T-helper 17 cell (primary cell): ENCODE measurements at regions not wholly inside any gene's neighbourhood (a gene's known extent, or its start where the extent isn't known, plus 50 kb on each side); places are given as distances from the start of the nearest gene placed in this dataset.

Experiments
- ATAC-seq: fragments of 150-1000 bp; cut with Tn5 transposase; 2 replicates; pipeline ENCODE4 v1.10.0; 2021; ENCODE audit warnings: mild to moderate bottlenecking, moderate library complexity
- DNase-seq, 3 donors: peaks; one replicate each; pipeline versions ENCODE4 v3.0.0 to v3.0.0-alpha.2; 2020 to 2021
- H3K9me3 ChIP-seq: one replicate; pipeline ENCODE4 v1.7.0; 2013; ENCODE audit warnings: low read length, mild to moderate bottlenecking; ENCODE audit not compliant: control insufficient read depth, poor library complexity, severe bottlenecking
- H3K27ac Mint-ChIP-seq: one replicate; pipeline ENCODE4 v1.8.0; 2022; ENCODE audit warnings: mild to moderate bottlenecking, moderate library complexity, mixed read lengths
- H3K27me3 Mint-ChIP-seq: one replicate; pipeline ENCODE4 v1.8.0; 2022; ENCODE audit warnings: mixed read lengths
- H3K36me3 Mint-ChIP-seq: one replicate; pipeline ENCODE4 v1.8.0; 2022; ENCODE audit warnings: low read depth, mixed read lengths
- H3K4me1 Mint-ChIP-seq: one replicate; pipeline ENCODE4 v1.8.0; 2022; ENCODE audit warnings: mild to moderate bottlenecking, mixed read lengths
- H3K4me3 Mint-ChIP-seq: one replicate; pipeline ENCODE4 v1.8.0; 2022; ENCODE audit warnings: mild to moderate bottlenecking, moderate library complexity, mixed read lengths

GRCh38 chr1:218874313-218874712 is 299.4 kb upstream of the LYPLAL1 start:
- DNase-seq, result no peak
- no peak overlapping the region for H3K27ac Mint-ChIP-seq
- no peaks in the 10 kb centered on the region for H3K4me1 Mint-ChIP-seq
- no peaks in the 10 kb centered on the region for H3K9me3 ChIP-seq
- no peaks in the 10 kb centered on the region for H3K36me3 Mint-ChIP-seq
- H3K27me3 Mint-ChIP-seq, result no peaks in the 10 kb centered on the region
- H3K4me3 Mint-ChIP-seq, result no peak overlapping the region
- no peak for ATAC-seq

- DNase-seq (no peak), ATAC-seq (no peak)
- Mint-ChIP-seq H3K4me3 (no peak overlapping the region), H3K4me1 (no peaks in the 10 kb centered on the region), H3K27me3 (no peaks in the 10 kb centered on the region), H3K36me3 (no peaks in the 10 kb centered on the region), H3K27ac (no peak overlapping the region)
- no peaks in the 10 kb centered on the region for H3K9me3 ChIP-seq
These were observed 298.8 kb upstream of the LYPLAL1 start for GRCh38 chr1:218874801-218875400.

GRCh38 chr1:218878369-218878768 is 295.3 kb upstream of the LYPLAL1 start:
- no peaks in the 10 kb centered on the region for H3K36me3 Mint-ChIP-seq
- ATAC-seq, result no peak
- H3K4me3 Mint-ChIP-seq, result no peak overlapping the region
- H3K27me3 Mint-ChIP-seq, result no peaks in the 10 kb centered on the region
- no peaks in the 10 kb centered on the region for H3K4me1 Mint-ChIP-seq
- H3K9me3 ChIP-seq, result no peaks in the 10 kb centered on the region
- no peak overlapping the region for H3K27ac Mint-ChIP-seq
- DNase-seq, result no peak

- DNase-seq, result no peak
- Mint-ChIP-seq H3K27ac (no peak overlapping the region), H3K27me3 (no peaks in the 10 kb centered on the region), H3K4me1 (no peaks in the 10 kb centered on the region), H3K36me3 (no peaks in the 10 kb centered on the region), H3K4me3 (no peak overlapping the region)
- H3K9me3 ChIP-seq, result no peaks in the 10 kb centered on the region
- ATAC-seq, result no peak
These were observed 293.1 kb upstream of the LYPLAL1 start for GRCh38 chr1:218880484-218881060.

GRCh38 chr1:218882454-218882853 is 291.2 kb upstream of the LYPLAL1 start:
- no peaks in the 10 kb centered on the region for H3K9me3 ChIP-seq
- no peaks in the 10 kb centered on the region for H3K36me3 Mint-ChIP-seq
- no peaks in the 10 kb centered on the region for H3K4me1 Mint-ChIP-seq
- ATAC-seq (no peak), DNase-seq (no peak)
- H3K27me3 Mint-ChIP-seq, result no peaks in the 10 kb centered on the region
- no peak overlapping the region for H3K27ac Mint-ChIP-seq
- H3K4me3 Mint-ChIP-seq, result no peak overlapping the region

GRCh38 chr1:218886101-218886871 is 287.4 kb upstream of the LYPLAL1 start:
- ATAC-seq (no peak), DNase-seq (no peak)
- Mint-ChIP-seq H3K4me3 (no peak overlapping the region), H3K36me3 (no peaks in the 10 kb centered on the region), H3K4me1 (no peaks in the 10 kb centered on the region), H3K27me3 (no peaks in the 10 kb centered on the region), H3K27ac (no peak overlapping the region)
- H3K9me3 ChIP-seq, result no peaks in the 10 kb centered on the region

- ATAC-seq, result no peak
- Mint-ChIP-seq H3K27ac (no peak overlapping the region), H3K4me1 (no peaks in the 10 kb centered on the region), H3K4me3 (no peak overlapping the region), H3K36me3 (no peaks in the 10 kb centered on the region), H3K27me3 (no peaks in the 10 kb centered on the region)
- DNase-seq, result no peak
- H3K9me3 ChIP-seq, result no peaks in the 10 kb centered on the region
These were observed 286.3 kb upstream of the LYPLAL1 start for GRCh38 chr1:218887141-218887925.

GRCh38 chr1:218890451-218890850 is 283.2 kb upstream of the LYPLAL1 start:
- Mint-ChIP-seq H3K4me3 (no peak overlapping the region), H3K27me3 (no peaks in the 10 kb centered on the region), H3K36me3 (no peaks in the 10 kb centered on the region), H3K4me1 (no peaks in the 10 kb centered on the region), H3K27ac (no peak overlapping the region)
- DNase-seq, result no peak
- no peak for ATAC-seq
- no peaks in the 10 kb centered on the region for H3K9me3 ChIP-seq

GRCh38 chr1:218891577-218891976 is 282.1 kb upstream of the LYPLAL1 start:
- ATAC-seq (no peak), DNase-seq (no peak)
- H3K9me3 ChIP-seq, result no peaks in the 10 kb centered on the region
- Mint-ChIP-seq H3K4me1 (no peaks in the 10 kb centered on the region), H3K36me3 (no peaks in the 10 kb centered on the region), H3K27ac (no peak overlapping the region), H3K4me3 (no peak overlapping the region), H3K27me3 (no peaks in the 10 kb centered on the region)

GRCh38 chr1:218895064-218895587 is 278.6 kb upstream of the LYPLAL1 start:
- Mint-ChIP-seq H3K4me1 (no peaks in the 10 kb centered on the region), H3K27me3 (no peaks in the 10 kb centered on the region), H3K36me3 (no peaks in the 10 kb centered on the region), H3K27ac (no peak overlapping the region), H3K4me3 (no peak overlapping the region)
- ATAC-seq, result no peak
- no peak for DNase-seq
- no peaks in the 10 kb centered on the region for H3K9me3 ChIP-seq

GRCh38 chr1:218896202-218896601 is 277.5 kb upstream of the LYPLAL1 start:
- no peaks in the 10 kb centered on the region for H3K9me3 ChIP-seq
- Mint-ChIP-seq H3K36me3 (no peaks in the 10 kb centered on the region), H3K27me3 (no peaks in the 10 kb centered on the region), H3K4me1 (no peaks in the 10 kb centered on the region), H3K27ac (no peak overlapping the region), H3K4me3 (no peak overlapping the region)
- DNase-seq (no peak), ATAC-seq (no peak)

- Mint-ChIP-seq H3K27ac (no peak overlapping the region), H3K4me3 (no peak overlapping the region), H3K27me3 (no peaks in the 10 kb centered on the region), H3K36me3 (no peaks in the 10 kb centered on the region), H3K4me1 (no peaks in the 10 kb centered on the region)
- ATAC-seq, result no peak
- no peaks in the 10 kb centered on the region for H3K9me3 ChIP-seq
- no peak for DNase-seq
These were observed 274.8 kb upstream of the LYPLAL1 start for GRCh38 chr1:218898921-218899320.

- no peak overlapping the region for H3K27ac Mint-ChIP-seq
- no peaks in the 10 kb centered on the region for H3K36me3 Mint-ChIP-seq
- no peak for DNase-seq
- H3K4me1 Mint-ChIP-seq, result no peaks in the 10 kb centered on the region
- H3K27me3 Mint-ChIP-seq, result no peaks in the 10 kb centered on the region
- H3K4me3 Mint-ChIP-seq, result no peak overlapping the region
- H3K9me3 ChIP-seq, result no peaks in the 10 kb centered on the region
- no peak for ATAC-seq
These were observed 273.1 kb upstream of the LYPLAL1 start for GRCh38 chr1:218900615-218901014.
